NCI-H1417 (cell line): ENCODE measurements at regions not wholly inside any gene's neighbourhood (a gene's known extent, or its start where the extent isn't known, plus 50 kb on each side); places are given as distances from the start of the nearest gene placed in this dataset.
"Not testable (repeated sequence)": the region's sequence is repeated elsewhere in the genome, so short reads cannot be mapped to it uniquely, and the experiment has no call there.

Source experiments
- DNase-seq, 3 experiments: peaks; one replicate each; lab custom pipeline; 2025; lab: John Stamatoyannopoulos, UW

DNA sequence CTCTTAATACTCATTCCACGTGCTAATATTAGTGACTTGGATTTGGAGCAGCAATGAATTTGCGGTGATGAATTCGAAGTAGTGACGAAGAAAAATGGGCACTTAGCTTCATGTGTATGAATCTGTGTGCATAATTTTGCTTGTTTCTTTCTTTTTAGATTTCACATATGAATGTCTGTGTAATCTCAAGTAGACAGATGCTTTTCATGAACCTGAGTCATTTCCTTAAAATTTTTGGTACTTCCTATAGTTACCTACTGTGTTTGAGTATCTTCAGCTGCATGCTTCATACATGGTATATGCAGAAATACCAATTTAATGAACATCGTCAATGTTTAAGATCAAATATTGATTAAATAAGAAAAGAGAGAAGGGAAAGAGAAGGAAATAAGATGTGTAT is 540.2 kb downstream of the RAB38 start:
- no peak for DNase-seq

DNA sequence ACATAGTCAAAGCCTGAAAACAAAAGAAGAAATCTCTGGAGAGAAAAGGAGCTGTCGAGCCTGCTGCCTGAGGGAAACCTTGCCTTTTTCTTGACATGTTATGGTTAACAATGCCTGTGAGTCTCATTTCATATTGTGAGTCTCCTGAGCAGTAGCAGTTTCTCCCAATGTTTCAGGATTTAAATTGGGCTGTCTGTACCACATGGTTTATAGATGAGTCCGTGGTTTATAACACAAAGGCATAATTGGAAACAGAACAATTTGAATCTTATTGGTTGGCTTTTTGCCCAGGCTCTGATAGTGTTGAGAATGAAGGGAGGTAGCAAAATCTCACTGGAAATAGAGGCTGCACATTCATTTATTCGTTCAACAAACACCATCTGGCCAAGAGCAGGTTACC is 540.9 kb downstream of the RAB38 start:
- DNase-seq = no peak

DNA sequence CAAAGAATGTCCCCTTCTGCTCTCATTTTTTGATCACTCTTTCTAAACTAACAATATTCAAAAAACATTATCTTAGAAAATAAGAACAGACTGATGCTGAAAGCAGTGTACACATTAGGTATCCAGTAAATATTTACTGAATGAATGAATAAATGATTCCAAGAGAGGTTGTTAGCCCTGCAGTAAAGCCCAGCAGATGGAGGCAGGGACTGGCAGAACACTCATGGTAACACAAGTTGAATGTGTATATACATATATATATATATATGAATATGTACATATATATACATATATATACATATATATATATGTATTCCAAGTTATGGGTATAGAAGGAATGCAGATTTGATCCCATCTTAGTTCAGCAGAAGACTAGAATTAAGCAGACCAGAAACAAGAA is 546.3 kb downstream of the RAB38 start:
- no peak for DNase-seq

DNA sequence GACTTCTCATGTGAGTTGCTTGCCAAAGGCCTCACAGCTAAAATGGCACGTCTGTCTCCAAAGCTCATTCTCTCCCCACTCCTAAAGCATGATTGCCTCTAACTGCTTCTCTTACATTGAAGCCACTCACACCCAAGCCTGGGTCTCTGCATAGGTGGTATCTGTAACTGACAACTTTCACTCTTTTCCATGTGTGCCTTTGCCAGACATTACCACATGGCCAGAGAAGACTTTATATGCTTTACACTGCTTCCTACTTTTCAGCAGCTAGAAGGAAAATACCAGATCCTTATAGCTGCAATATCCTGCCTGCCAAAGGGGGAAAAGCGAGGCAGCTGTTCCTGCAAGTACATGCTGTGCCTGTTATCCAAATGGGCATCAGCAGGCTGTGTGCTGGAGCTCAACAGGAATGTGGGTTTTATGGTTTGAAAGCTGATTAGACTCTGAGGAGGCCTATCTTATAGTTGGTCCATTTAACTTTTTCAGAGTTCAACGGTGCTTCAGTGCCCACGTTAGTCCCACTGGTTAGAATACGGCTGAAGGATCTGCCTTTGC is 547.1 kb downstream of the RAB38 start:
- no peak for DNase-seq

DNA sequence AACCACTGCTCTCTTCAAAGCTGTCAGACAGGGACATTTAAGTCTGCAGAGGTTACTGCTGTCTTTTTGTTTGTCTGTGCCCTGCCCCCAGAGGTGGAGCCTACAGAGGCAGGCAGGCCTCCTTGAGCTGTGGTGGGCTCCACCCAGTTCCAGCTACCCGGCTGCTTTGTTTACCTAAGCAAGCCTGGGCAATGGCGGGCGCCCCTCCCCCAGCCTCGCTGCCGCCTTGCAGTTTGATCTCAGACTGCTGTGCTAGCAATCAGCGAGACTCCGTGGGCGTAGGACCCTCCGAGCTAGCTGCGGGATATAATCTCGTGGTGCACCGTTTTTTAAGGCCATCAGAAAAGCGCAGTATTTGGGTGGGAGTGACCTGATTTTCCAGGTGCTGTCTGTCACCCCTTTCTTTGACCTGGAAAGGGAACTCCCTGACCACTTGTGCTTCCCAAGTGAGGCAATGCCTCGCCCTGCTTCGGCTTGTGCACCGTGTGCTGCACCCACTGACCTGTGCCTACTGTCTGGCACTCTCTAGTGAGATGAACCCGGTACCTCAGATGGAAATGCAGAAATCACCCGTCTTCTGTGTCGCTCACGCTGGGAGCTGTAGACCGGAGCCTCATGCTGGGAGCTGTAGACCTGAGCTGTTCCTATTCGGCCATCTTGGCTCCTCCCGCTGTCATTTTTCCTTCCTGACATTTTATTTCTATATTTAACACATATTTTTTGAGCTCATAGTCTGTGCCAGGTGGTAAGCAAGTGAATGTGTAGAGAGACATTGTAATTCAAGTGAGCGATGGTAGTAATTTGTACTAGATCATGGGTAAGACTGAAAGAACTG is 551.5 kb downstream of the RAB38 start:
- peak in 2 of 3 experiments; percentile 49 to 69 for DNase-seq

DNA sequence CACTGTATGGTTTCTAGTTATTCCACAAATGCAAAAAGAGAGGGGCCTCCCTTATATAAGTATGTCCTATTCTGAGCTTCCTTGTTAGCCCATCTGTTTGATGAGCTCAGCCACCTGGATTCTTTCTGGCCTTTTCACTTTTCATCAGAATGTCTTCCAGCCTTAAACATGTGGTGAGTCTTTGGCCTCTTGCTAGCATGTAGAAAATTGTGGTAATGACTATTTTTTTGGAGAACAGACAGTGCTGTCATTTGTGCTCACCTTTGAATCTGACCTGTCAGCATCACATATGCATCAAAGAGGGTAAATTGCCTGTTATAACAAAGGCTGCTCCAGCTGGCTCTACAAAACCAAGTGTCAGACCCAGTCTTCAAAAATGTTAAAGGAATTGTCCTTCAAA is 558.7 kb downstream of the RAB38 start:
- no peak for DNase-seq

DNA sequence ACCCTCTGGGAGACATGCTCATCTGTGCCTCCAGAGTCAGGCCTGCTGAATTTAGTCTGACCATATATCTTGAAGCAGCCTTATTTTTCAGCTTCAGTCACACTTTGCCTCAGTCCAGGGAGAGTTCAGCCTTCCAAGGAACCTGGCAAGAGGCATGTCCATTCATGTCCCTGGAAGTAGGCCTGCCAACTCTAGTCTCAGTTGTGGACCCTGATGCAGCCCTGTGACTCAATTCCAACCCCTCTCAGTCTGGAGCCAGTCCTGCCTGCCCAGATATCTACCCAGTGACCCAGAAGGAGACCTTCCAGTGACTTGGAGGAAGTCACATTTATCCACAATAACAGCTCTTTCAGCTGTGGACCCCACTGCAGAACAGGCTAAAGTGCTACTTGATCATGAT is 566.6 kb downstream of the TMEM135 start:
- no peak for DNase-seq

DNA sequence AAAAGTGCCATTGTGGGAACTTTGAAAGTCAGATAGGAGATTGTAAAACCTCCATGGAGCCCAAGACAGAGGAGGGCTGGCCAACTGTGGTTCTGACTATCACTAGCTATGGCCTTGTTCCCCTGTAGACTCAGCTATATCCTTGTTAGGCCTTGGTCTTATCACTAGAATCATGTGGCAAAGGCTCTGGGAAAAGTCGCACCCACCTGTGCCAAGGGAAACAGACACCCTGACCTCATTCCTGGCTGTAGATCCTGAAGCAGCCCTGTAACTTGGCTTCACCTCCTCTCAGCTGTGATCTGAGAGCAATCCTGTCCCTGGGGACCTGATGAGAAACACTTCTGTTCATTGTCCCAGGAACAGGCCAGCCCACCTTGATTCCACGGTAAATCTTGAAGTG is 566.2 kb downstream of the TMEM135 start:
- DNase-seq = no peak

DNA sequence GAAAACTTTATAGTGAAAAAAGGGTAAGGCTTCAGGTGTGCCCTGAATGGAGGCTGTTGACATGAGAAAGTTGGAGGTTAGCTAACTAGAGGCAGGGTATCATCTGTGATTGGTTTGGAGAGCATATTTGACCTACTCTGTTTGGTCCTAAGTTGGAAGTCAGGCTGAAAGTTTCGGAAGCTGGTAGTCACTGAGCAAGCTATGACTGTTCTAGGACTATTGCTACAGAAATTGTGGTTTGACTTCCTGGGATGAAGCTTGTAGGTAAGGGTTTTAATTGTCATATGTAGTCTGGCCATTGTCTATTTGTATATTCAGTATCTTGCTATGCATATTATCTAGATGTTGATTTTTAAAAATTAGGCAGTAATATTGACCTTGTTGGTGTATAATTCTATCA is 565.0 kb downstream of the TMEM135 start:
- no peak for DNase-seq

DNA sequence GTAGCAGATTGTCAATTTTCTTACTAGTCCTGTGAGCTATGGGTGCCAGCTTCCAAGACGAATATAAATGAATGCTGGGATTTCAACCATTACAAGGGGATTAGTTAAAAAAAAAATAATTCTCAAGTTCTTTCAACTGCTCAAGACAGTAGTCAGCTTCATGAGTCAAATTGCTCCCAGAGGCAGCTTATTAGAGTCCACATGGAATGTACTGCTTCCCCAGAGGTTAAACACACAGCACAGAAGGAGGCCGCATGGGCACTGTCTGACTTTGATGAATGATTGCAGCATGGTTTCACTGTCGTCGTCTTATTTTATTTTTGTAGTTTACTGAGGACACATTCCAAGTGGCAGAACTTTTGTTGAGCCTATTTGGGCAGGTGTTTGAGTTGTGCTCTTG is 563.2 kb downstream of the TMEM135 start:
- peak in 1 of 3 experiments; percentile 30 for DNase-seq

DNA sequence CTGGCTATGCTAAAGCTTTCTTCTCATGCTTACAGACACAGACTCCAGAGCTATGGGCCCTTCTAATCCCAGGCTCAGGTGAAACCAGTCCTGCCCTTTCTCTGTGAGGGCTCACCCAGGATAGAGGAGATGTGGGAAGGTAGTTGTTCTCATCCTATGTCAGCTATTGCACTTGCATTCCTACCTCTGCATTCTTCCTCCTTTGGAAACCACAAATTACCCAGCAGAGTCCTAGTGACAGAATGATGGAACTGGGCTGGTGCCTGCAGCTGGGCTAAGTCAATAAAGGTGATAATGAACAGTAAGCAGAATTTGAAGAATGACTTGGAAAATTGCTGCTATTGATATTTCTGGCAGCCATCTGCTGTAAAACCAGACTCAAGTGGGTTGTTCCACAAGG is 560.0 kb downstream of the TMEM135 start:
- peak; percentile 62 to 94 (median 84) for DNase-seq

DNA sequence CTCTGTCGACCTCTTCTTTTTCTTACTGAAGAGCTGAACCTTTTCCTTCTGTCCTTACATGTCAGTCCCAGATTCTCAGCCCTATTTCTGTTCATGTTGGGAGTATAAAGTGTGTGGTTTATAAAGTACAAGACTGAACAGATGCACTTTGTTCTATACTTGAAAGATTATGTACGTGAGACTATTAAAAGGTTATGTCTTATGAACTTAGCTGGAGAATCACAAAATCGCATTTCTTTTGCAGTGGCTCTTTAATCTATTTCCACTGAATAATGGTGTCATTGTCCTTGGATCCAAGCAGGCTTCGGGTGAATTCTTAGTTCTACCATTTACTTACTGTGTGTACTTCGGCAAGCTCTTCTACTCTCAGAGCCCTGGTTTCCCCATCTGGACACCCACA is 558.4 kb downstream of the TMEM135 start:
- DNase-seq = no peak

DNA sequence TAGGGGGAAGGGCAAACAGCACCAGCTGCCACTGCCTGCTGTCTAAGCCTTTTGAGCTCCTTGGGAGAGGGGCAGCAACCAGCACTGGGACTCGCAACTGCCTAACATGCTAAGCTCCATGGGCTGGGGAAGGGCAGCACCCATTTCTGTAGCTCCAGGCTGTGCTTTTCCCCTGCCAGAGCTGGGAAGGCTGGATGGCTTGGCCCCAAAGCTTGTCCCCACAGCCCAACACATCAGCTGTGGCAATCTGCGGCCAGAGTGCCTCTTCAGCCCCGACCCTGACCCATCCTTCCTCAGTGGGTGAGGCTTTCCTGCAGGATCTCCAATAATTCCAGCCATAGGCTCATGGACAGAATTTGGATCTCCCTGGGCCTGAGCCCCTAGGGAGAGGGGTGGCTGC is 551.3 kb downstream of the TMEM135 start:
- DNase-seq = no peak

DNA sequence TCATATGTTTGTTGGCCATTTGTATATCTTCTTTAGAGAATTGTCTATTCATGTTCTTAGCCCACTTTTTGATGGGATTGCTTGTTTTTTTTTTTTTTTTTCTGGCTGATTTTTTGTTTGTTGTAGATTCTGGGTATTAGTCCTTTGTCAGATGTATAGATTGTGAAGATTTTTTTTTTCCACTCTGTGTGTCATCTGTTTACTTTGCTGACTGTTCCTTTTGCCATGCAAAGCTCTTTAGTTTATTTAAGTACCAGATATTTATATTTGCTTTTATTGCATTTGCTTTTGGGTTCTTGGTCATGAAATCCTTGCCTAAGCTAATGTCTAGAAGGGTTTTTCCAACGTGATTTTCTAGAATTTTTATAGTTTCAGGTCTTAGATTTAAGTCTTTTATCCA is 547.9 kb downstream of the TMEM135 start:
- not testable (repeated sequence) for DNase-seq

DNA sequence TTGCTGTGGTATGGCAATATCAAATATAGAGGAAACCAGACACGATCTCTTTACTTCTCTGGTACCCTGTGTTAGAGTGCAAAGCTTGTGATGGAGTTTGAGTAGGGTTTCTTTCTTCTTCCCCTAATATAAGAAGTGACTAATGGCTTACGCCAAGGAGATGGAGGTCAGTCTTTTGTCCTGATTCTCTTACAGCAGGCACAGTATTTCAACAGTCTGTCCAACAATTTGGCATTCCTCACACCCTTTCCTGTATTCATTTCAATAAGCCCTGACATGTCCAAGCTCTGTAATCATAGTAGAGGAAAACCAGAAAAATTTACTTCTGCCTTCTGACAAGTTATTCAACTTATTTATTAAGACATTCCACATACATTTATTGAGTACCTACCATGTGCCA is 546.2 kb downstream of the TMEM135 start:
- no peak for DNase-seq

DNA sequence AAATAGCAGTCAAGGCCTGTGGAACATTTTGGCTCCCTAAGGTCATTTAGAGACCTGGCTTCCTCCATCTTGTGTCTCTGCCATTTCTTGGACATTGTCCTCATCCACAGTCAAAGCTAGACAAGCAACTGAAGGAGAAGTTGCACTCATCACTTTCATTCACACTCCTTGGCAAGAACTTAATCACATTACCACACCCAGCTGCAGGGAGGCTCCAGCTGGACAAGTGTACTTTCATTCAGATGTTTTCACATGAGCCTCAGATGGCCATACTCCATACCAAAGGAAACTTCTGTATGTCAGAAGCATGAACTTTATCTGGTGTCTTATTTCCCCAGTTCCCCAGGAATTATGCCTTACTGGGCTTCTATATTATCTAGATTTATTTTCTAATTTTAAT is 537.4 kb downstream of the TMEM135 start:
- DNase-seq = no peak

DNA sequence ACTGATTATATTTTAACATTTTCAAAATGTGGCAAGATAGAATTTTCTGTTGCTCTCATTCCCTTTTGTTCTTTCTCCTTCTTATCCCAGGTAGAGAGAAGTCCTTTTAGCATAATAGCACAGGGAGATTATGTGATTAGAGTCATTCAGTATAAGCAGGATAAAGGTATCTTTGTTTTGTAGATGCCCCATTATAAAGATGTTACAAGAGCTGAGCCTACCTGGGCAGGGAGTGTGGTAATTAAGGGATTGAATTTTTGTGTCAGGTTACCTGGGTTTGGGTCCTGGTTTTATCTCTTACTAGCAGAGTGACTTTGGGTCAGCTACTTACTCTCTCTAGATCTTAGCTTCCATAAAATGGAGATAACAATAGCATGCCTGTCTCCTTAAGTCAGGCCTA is 536.5 kb downstream of the TMEM135 start:
- no peak for DNase-seq

DNA sequence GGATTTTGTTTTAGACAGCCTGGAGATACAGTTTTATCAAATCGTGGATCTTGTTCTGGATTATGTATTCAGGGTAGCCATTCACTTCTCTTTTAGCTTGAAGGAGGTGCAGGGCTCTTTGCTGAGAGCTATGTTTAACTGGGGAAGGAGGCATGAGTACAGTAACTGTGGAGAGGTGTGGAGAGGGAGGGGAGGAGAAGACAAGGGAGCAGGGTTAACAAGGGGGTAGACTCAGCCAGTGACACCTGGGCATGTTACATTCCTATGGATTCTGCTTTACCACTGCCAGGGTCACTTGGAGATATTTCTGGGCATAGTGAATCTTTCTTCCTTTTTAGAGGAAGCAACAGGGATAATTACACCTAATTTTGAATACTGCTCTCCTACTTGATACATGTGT is 536.0 kb downstream of the TMEM135 start:
- DNase-seq = no peak

DNA sequence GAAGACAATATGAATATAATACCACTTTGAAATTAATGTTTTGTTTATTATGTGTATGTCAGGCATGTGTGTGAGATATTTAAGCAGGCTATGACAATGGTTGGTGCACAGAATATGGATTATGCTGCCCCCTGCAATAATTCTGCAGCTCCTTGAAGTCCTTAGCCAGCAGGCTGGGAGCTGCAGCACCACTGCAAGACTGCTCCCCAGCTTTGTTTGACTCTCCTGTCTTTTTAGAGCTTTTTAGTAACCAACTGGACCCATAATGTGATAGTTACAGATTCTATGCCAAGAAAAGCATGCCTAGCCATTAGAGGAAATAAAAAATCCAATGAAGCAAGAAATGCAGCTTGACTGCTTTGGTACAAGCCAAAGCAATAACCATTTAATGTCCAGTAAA is 535.1 kb downstream of the TMEM135 start:
- DNase-seq = peak in 2 of 3 experiments; percentile 3 to 48

DNA sequence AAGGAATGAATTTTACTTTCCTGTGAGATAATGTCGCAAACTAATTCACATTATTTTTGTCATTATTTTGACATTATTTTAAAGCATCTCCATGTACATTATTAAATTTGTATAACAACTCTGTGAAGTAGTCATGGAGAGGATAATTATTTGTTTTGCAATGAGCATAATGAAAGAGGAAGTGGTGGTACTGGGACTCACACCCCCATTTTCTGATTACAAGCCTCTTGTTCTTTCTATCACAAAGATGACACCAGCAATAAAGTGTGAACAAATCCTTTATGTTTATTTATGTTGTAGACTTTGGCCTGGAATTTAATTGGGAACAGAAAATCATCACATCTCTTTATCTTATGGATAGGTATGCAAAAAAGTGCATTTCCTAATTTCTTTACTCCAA is 522.6 kb downstream of the TMEM135 start:
- DNase-seq = no peak

DNA sequence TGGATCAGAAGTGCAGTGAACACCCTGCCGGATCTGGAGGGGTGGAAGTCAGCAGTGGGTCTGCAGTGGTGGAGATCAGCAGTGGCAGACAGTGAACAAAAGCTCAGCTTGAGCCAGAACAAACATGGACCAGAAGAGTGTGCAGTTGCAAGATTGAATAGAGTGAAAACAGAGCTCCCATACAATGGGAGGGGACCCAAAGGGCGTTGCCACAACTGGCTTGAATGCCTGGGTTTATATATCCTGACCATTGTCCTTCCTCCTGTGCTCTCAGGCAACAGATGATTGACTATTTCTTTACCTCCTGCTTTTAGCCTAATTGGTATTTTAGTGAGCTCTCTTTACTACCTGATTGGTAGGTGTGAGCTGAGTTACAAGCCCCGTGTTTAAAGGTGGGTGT is 522.1 kb downstream of the TMEM135 start:
- DNase-seq = peak in 2 of 3 experiments; percentile 5 to 45

DNA sequence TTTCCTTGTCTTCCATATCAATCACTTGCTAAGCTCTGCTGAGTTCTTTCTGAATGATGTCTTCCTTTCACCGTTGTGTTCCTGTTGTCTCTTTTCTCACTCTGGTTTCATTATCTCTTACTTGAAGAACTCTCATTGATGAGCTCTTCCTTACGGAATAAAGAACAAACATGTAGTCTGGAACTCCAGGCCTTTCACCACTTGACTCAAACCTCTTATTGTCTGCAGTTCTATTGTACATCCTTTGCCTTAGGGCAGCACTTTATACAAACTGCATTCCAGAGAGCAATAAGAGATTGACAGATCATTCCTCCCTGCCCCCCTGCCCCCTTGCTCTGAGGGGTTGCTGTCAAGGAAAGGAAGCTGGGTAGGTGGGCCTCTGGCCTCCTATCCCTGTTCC is 517.4 kb downstream of the TMEM135 start:
- DNase-seq = no peak

DNA sequence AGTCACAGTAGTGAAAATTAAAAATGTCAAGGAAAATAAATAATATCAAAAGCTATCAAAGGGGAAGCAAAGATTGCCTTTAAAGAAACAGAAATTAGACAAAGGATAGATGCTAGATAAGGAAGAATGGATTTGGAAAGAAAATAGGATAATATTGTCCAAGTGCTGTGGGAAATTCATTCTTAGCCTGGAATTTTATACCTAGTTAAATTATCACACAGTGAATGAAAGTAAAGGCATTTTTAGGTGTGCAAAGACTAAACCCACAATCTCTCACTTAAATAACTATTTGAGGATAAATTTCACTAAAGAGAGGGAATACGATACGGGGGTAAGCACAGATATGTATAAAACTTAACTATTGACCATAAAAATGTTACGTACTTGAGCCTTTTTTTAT is 511.1 kb downstream of the TMEM135 start:
- DNase-seq = no peak

DNA sequence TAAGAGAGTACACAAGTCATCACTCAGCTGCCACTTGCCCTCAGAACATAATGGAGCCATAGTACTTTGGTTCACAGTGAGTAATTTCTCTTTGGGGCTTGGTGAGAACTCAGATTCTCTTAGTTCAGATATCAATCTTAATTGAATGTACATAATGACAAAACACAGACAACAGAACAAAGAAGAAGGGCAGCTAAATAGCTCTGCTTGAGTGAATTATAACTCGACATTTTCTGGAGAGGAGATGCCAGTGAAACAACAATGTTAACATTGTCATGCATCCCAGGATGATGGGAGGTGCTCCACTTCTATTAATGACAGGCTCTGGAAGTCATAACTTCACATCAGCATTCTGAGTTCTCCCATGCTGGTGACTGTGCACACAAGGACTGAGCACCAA is 508.1 kb downstream of the TMEM135 start:
- DNase-seq = peak in 1 of 3 experiments; percentile 31
